Activated naive CD8-positive, alpha-beta T cell treated with anti-CD3 and anti-CD28 coated beads, Interleukin-2, amount 50 U/mL, for 24 hours (primary cell): ENCODE measurements at regions not wholly inside any gene's neighbourhood (a gene's known extent, or its start where the extent isn't known, plus 50 kb on each side); places are given as distances from the start of the nearest gene placed in this dataset.
"Not testable (repeated sequence)": the region's sequence is repeated elsewhere in the genome, so short reads cannot be mapped to it uniquely, and the experiment has no call there.

Experiments used
- ATAC-seq: fragments of 150-1000 bp; cut with Tn5 transposase; one replicate; pipeline ENCODE4 v1.10.0; 2021
- DNase-seq: peaks from one replicate; pipeline ENCODE4 v3.0.0; 2021
- H3K27ac Mint-ChIP-seq: one replicate; pipeline ENCODE4 v1.8.0; 2021; ENCODE audit warnings: mild to moderate bottlenecking, mixed read lengths
- H3K27me3 Mint-ChIP-seq: one replicate; pipeline ENCODE4 v1.8.0; 2021; ENCODE audit warnings: mixed read lengths
- H3K36me3 Mint-ChIP-seq: one replicate; pipeline ENCODE4 v1.8.0; 2021; ENCODE audit warnings: low read depth, mixed read lengths
- H3K4me1 Mint-ChIP-seq: one replicate; pipeline ENCODE4 v1.8.0; 2021; ENCODE audit warnings: mixed read lengths
- H3K4me3 Mint-ChIP-seq: one replicate; pipeline ENCODE4 v1.8.0; 2021; ENCODE audit warnings: mild to moderate bottlenecking, moderate library complexity, mixed read lengths
- H3K9me3 Mint-ChIP-seq: one replicate; pipeline ENCODE4 v1.8.0; 2021; ENCODE audit warnings: mixed read lengths

GRCh38 chr4:116272336-116272735 lies 813.0 kb downstream of the TRAM1L1 start:
- H3K36me3 Mint-ChIP-seq = no peaks in the 10 kb centered on the region
- ATAC-seq (no peak), DNase-seq (no peak)
- no peak overlapping the region for H3K4me3 Mint-ChIP-seq
- H3K27me3 Mint-ChIP-seq = no peaks in the 10 kb centered on the region
- H3K9me3 Mint-ChIP-seq = peaks cover 5% of the 10 kb centered on the region
- no peaks in the 10 kb centered on the region for H3K4me1 Mint-ChIP-seq
- H3K27ac Mint-ChIP-seq = no peak overlapping the region

DNA sequence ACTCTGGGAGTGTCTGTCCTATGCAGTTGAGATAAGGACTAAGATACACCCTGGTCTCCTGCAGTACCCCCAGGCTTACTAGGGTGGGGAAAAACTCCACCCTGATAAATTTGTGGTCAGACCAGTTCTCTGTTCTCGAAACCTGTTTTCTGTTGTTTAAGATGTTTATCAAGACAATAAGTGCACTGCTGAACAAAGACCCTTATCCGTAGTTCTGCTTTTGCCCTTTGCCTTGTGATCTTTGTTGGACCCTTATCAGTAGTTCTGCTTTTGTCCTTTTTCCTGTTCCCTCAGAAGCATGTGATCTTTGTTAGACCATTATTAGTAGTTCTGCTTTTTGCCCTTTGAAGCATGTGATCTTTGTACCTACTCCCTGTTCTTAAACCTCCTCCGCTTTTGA lies 824.4 kb downstream of the TRAM1L1 start:
- not testable (repeated sequence) for ATAC-seq, H3K36me3 Mint-ChIP-seq, H3K27ac Mint-ChIP-seq, DNase-seq, H3K27me3 Mint-ChIP-seq, H3K4me3 Mint-ChIP-seq, H3K4me1 Mint-ChIP-seq
- H3K9me3 Mint-ChIP-seq = peaks cover 19% of the 10 kb centered on the region

GRCh38 chr4:116244771-116245170 lies 840.6 kb downstream of the TRAM1L1 start:
- no peak for DNase-seq
- H3K4me1 Mint-ChIP-seq = no peaks in the 10 kb centered on the region
- H3K4me3 Mint-ChIP-seq = no peak overlapping the region
- H3K9me3 Mint-ChIP-seq = peaks cover 5% of the 10 kb centered on the region
- no peak overlapping the region for H3K27ac Mint-ChIP-seq
- H3K27me3 Mint-ChIP-seq = no peaks in the 10 kb centered on the region
- no peak for ATAC-seq
- H3K36me3 Mint-ChIP-seq = no peaks in the 10 kb centered on the region

DNA sequence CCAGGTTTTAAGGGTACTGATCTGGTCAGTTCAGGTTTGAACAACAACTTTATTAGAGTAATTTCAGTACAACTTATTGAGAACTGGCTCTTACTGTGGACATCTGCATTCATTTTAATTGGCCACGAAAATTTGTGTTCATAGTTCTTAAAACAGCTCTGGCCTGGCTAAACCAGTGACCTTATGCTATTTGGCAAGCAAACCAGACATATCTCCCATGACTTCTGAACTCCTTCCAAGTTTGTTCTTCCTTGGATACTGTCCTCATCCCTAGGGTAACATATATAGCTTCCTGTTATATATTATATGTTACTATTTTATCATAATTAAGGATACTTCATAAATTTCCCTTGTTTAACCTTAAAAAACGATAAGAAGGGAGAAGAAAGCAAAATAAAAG lies 841.9 kb downstream of the TRAM1L1 start:
- Mint-ChIP-seq H3K36me3 (no peaks in the 10 kb centered on the region), H3K9me3 (peaks cover 5% of the 10 kb centered on the region), H3K4me1 (no peaks in the 10 kb centered on the region), H3K4me3 (no peak overlapping the region), H3K27me3 (no peaks in the 10 kb centered on the region), H3K27ac (no peak overlapping the region)
- no peak for ATAC-seq
- DNase-seq = no peak

DNA sequence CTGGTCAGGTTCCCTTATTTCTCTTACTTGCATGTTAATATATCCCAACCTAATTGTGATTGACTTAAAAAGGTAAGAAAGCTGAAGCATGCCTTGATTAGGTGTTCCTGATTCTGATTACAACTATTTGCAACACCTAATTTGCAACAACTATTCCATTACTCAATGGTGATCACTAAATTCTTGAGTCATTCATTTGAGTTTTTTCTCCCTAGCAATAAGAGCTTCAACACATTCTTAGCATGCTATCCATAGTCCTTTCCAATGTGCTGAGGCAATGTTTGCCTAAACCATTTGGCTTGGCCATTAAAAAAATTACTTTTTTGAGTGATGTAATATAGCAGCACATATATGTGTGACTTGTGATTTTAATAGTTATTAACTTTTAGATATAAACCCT lies 851.4 kb downstream of the TRAM1L1 start:
- Mint-ChIP-seq H3K4me1 (no peaks in the 10 kb centered on the region), H3K27me3 (no peaks in the 10 kb centered on the region), H3K4me3 (no peak overlapping the region), H3K36me3 (no peaks in the 10 kb centered on the region), H3K9me3 (peaks cover 11% of the 10 kb centered on the region), H3K27ac (no peak overlapping the region)
- DNase-seq = no peak
- no peak for ATAC-seq

GRCh38 chr4:116231999-116232398 lies 853.4 kb downstream of the TRAM1L1 start:
- H3K4me1 Mint-ChIP-seq, ATAC-seq, H3K4me3 Mint-ChIP-seq, H3K27me3 Mint-ChIP-seq, H3K27ac Mint-ChIP-seq, DNase-seq, H3K36me3 Mint-ChIP-seq: not testable (repeated sequence)
- peaks cover 17% of the 10 kb centered on the region for H3K9me3 Mint-ChIP-seq

GRCh38 chr4:116229420-116229819 lies 856.0 kb downstream of the TRAM1L1 start:
- DNase-seq = no peak
- Mint-ChIP-seq H3K36me3 (no peaks in the 10 kb centered on the region), H3K27ac (no peak overlapping the region), H3K4me3 (no peak overlapping the region), H3K27me3 (no peaks in the 10 kb centered on the region), H3K4me1 (no peaks in the 10 kb centered on the region), H3K9me3 (peaks cover 17% of the 10 kb centered on the region)
- ATAC-seq = no peak

DNA sequence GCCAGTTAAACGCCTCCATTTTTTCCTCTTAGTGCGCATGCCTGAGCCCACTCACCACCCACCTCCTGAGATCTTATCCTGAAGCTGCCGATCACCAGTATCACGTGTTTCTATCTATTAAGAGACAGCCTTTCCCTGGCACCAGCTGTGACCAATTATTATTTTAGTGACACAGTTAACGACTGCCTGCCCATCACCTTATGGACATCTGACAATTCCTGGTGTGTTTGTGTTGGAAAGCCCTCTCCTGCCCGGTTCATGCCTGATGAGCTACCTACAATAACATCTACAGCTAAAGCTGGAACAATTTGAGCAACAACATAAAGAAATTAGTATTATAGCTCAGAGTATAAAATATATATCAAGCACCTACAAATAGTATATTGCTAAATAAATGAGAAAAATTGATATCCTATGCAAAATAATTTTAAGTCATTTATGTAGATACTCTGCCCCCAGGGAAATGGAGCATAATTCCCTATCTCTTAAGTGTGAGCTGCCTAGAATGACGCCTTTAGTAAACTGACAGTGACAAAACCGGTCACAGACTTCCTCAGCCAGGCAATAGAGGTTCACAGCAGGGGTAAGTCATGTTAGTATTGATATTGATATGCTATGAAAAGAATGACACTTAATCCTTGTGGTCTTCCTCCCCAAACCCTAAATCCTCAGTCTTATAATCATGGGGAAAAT lies 862.2 kb downstream of the TRAM1L1 start:
- H3K4me3 Mint-ChIP-seq = no peak overlapping the region
- H3K4me1 Mint-ChIP-seq = no peaks in the 10 kb centered on the region
- H3K9me3 Mint-ChIP-seq = no peaks in the 10 kb centered on the region
- no peaks in the 10 kb centered on the region for H3K36me3 Mint-ChIP-seq
- ATAC-seq (no peak), DNase-seq (no peak)
- H3K27me3 Mint-ChIP-seq = no peaks in the 10 kb centered on the region
- H3K27ac Mint-ChIP-seq = no peak overlapping the region

DNA sequence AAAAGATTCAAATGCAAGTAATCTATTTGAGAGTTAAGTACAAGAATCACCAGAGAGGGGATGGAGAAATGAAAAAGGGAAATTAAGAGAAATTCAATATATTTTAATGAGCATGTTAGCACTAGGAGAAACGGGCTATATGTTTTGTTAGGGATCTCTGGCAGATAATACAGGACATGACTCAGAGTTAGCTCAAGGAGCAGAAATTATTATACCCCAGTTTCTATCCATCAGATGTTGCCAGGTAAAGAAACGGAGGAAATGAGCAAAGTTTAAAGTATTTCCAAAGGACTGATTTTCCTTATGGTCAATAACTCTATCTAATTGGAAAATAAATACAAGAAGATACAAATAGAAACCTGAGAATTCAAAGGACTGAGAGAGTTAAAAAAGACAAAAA lies 867.6 kb downstream of the TRAM1L1 start:
- H3K27me3 Mint-ChIP-seq = no peaks in the 10 kb centered on the region
- H3K4me3 Mint-ChIP-seq = no peak overlapping the region
- no peaks in the 10 kb centered on the region for H3K36me3 Mint-ChIP-seq

DNA sequence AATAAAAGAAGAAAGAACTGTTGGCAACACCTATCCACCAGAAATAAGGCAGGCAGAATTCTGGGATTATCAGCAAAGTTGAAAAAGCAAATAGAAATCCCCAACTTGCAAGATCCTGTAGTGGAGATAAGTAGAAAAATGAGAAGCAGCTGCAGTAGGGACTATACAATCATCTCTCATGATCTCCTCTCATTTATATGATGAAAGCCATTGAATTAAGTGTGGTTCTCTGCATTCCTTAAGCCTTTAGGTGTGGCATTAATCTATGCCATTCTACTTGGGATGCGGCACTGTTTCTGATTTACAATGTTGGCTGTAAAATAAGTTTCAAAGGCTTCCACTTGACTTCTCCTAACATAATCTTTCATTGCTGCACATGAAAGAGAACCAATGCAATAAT lies 869.8 kb downstream of the TRAM1L1 start:
- ATAC-seq (no peak), DNase-seq (no peak)
- H3K9me3 Mint-ChIP-seq = peaks cover 9% of the 10 kb centered on the region
- no peak overlapping the region for H3K4me3 Mint-ChIP-seq
- H3K36me3 Mint-ChIP-seq = no peaks in the 10 kb centered on the region
- no peaks in the 10 kb centered on the region for H3K4me1 Mint-ChIP-seq
- H3K27me3 Mint-ChIP-seq = no peaks in the 10 kb centered on the region
- H3K27ac Mint-ChIP-seq = no peak overlapping the region

More for the DNA sequence above, 867.6 kb downstream of the TRAM1L1 start:
- ATAC-seq = no peak
- Mint-ChIP-seq H3K9me3 (peaks cover 4% of the 10 kb centered on the region), H3K27ac (no peak overlapping the region), H3K4me1 (no peaks in the 10 kb centered on the region)
- no peak for DNase-seq

DNA sequence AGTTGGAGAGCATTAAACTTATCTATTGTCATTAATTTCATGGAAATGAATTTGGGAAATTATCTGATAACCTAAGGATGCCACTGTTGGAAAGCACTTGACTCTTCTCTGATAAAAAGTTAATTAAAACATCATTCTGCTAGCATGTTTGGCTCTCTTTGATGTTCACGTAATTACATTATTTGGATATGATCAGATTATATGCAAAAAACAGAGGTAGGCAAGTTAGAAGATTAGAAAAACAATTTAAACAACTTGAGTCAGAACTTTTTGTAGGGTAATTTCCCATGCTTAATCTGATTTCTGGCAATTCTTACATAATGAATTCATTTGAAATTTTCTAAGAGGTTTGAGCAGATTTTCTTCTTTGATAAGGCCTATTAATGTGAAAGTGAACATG lies 882.9 kb downstream of the TRAM1L1 start:
- no peaks in the 10 kb centered on the region for H3K4me1 Mint-ChIP-seq
- DNase-seq = no peak
- no peak overlapping the region for H3K27ac Mint-ChIP-seq
- no peak overlapping the region for H3K4me3 Mint-ChIP-seq
- H3K9me3 Mint-ChIP-seq = peaks cover 4% of the 10 kb centered on the region
- no peaks in the 10 kb centered on the region for H3K27me3 Mint-ChIP-seq
- no peak for ATAC-seq
- H3K36me3 Mint-ChIP-seq = no peaks in the 10 kb centered on the region

DNA sequence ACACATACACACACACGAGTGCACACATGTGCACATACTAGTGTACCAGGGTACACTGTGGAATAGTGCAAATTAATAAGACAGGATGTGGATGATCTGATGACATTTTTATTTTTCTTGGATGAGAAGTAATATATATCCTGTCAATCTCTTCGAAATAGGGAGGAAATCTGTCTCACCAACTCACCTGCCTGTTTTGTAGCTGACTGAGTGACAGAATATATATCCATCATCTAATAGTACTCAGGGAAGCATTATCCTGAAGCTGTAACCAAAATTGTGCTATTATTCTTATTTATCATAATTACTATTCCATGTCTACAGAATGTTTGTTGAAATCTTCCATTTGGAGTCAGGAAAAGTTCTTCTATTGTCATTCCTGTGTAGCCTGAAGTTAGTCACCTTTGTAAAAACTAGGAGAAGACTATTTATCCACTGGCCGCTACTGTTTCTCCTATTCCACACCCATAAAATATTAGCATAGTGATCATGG lies 888.0 kb downstream of the TRAM1L1 start:
- Mint-ChIP-seq H3K4me1 (no peaks in the 10 kb centered on the region), H3K4me3 (no peak overlapping the region), H3K27ac (no peak overlapping the region), H3K9me3 (no peaks in the 10 kb centered on the region), H3K27me3 (no peaks in the 10 kb centered on the region), H3K36me3 (no peaks in the 10 kb centered on the region)
- ATAC-seq (no peak), DNase-seq (no peak)

DNA sequence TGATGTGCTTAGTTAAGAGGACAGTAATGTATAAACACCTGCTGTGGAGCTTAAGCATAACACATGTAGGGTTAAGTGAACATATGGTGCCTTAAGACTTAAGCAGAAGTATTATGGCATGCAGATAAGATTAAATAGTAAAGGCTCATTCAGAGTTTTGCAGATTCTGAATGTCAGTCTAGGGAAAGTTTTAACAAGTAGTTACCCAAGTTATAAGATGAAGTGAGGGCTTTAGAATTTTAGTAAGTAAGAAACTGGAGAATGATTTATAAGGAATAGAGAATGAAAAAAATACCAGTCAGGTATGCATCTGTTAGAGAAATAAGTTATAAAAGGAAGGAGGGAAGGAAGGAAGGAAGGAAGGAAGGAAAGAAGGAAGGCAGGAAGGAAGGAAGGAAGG lies 902.1 kb downstream of the TRAM1L1 start:
- H3K4me3 Mint-ChIP-seq = no peak overlapping the region
- ATAC-seq (no peak), DNase-seq (no peak)
- H3K27ac Mint-ChIP-seq = no peak overlapping the region
- no peaks in the 10 kb centered on the region for H3K27me3 Mint-ChIP-seq
- H3K9me3 Mint-ChIP-seq = no peaks in the 10 kb centered on the region
- H3K36me3 Mint-ChIP-seq = no peaks in the 10 kb centered on the region
- no peaks in the 10 kb centered on the region for H3K4me1 Mint-ChIP-seq

DNA sequence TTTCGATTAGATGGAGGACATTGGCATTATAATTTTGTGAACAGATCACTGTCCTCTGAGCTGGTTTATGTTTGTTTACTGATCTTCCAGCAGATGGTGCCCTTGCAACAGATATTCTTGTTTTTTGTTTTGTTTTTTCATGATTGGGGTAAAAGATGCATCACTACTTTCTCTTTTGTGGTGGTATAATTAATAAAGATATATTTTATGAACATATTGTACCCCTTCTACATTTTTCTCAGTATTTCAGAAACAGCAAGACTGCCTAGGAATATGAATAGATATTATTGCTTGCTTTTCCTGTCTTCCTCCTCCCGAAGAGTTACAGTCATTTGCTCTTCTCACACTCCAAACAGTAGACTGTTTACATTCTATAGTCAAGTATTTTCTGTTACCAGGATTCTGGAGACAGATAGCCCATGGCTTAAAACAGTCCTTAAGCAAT lies 905.2 kb downstream of the TRAM1L1 start:
- Mint-ChIP-seq H3K9me3 (no peaks in the 10 kb centered on the region), H3K4me1 (no peaks in the 10 kb centered on the region), H3K27me3 (no peaks in the 10 kb centered on the region), H3K27ac (no peak overlapping the region), H3K4me3 (no peak overlapping the region), H3K36me3 (no peaks in the 10 kb centered on the region)
- DNase-seq (no peak), ATAC-seq (no peak)

- not testable (repeated sequence) for ATAC-seq, H3K9me3 Mint-ChIP-seq, H3K4me1 Mint-ChIP-seq, H3K27ac Mint-ChIP-seq, H3K27me3 Mint-ChIP-seq, DNase-seq, H3K4me3 Mint-ChIP-seq, H3K36me3 Mint-ChIP-seq
Observed at GRCh38 chr4:116151371-116151770, 934.0 kb downstream of the TRAM1L1 start.

- ATAC-seq = no peak
- peaks cover 7% of the 10 kb centered on the region for H3K9me3 Mint-ChIP-seq
- H3K4me1 Mint-ChIP-seq = no peaks in the 10 kb centered on the region
- no peaks in the 10 kb centered on the region for H3K27me3 Mint-ChIP-seq
- no peaks in the 10 kb centered on the region for H3K36me3 Mint-ChIP-seq
- no peak for DNase-seq
- no peak overlapping the region for H3K4me3 Mint-ChIP-seq
- no peak overlapping the region for H3K27ac Mint-ChIP-seq
Observed at GRCh38 chr4:116150152-116150551, 935.2 kb downstream of the TRAM1L1 start.
